ENCODE measurements at regions not wholly inside any gene's neighbourhood (a gene's known extent, or its start where the extent isn't known, plus 50 kb on each side); places are given as distances from the start of the nearest gene placed in this dataset.

DNA sequence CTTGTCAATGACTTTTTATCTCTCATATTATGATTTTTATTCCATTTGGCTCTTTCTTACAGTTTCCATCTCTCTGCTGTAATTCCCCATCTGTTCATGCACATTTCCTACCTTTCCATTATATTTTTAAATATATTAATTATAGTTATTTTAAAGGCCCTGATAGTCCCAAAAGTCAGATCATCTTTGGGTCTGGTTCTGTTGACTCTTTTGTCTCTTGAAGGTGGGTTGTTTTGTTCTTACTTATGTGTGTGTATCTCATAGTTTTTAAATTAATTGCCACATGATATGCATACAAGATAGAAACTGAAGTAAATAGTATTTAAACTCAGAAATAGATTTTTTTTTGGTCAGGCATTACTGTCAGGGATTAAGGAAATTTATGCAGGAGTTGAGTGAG is 178.0 kb upstream of the AJAP1 start:
- TF ChIP-seq, protein P1, sequence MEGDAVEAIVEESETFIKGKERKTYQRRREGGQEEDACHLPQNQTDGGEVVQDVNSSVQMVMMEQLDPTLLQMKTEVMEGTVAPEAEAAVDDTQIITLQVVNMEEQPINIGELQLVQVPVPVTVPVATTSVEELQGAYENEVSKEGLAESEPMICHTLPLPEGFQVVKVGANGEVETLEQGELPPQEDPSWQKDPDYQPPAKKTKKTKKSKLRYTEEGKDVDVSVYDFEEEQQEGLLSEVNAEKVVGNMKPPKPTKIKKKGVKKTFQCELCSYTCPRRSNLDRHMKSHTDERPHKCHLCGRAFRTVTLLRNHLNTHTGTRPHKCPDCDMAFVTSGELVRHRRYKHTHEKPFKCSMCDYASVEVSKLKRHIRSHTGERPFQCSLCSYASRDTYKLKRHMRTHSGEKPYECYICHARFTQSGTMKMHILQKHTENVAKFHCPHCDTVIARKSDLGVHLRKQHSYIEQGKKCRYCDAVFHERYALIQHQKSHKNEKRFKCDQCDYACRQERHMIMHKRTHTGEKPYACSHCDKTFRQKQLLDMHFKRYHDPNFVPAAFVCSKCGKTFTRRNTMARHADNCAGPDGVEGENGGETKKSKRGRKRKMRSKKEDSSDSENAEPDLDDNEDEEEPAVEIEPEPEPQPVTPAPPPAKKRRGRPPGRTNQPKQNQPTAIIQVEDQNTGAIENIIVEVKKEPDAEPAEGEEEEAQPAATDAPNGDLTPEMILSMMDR (IDR thresholded peaks at IDR 0.05) = no peak
- TF ChIP-seq POLR2A (IDR thresholded peaks at IDR 0.05) = no peak
- DNase-seq (no peak), ATAC-seq (no peak)
- no peaks in the 10 kb centered on the region for H3K36me3 ChIP-seq
- H3K4me3 ChIP-seq = no peak overlapping the region
- intact Hi-C loops (cut with DNase I) = no loop called here
- no peaks in the 10 kb centered on the region for H3K27me3 ChIP-seq
- no peak overlapping the region for H3K27ac ChIP-seq
- no peaks in the 10 kb centered on the region for H3K4me1 ChIP-seq
- H3K9me3 ChIP-seq = peaks cover 0 to 29% (median 16%) of the 10 kb centered on the region in 12 donors

DNA sequence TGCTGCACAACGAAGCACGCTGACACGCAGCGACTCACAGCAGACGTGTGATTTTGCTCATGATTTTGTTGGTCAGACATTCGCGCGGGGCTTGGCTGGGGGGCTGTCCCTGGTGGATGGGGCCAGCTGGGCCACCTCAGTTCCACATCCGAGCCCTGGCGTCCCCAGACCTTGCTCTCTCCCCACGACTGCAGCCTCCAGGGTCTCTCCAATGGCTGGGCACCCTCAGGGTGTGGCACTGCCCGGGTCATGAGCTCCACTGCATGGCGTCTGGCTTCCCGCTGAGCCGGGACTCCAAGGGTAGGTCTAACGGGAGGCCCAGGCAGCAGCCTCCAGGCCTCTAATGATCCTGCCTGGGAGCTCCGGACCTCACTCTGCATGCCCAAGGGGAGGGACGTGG is 173.0 kb upstream of the AJAP1 start:
- H3K27me3 ChIP-seq = no peaks in the 10 kb centered on the region
- H3K36me3 ChIP-seq = no peaks in the 10 kb centered on the region
- WGBS, 4 donors = 88 to 95% (median 89%) methylated on average over 18 of the region's 18 CpGs
- H3K9me3 ChIP-seq = peaks cover 0 to 14% (median 7%) of the 10 kb centered on the region in 12 donors
- TF ChIP-seq POLR2A (IDR thresholded peaks at IDR 0.05) = no peak
- TF ChIP-seq, protein P1 (IDR thresholded peaks at IDR 0.05) = no peak
- intact Hi-C loops (cut with DNase I) = no loop called here
- H3K4me3 ChIP-seq = no peak overlapping the region
- no peak overlapping the region for H3K27ac ChIP-seq
- no peak for DNase-seq
- ATAC-seq = no peak
- H3K4me1 ChIP-seq = no peaks in the 10 kb centered on the region

DNA sequence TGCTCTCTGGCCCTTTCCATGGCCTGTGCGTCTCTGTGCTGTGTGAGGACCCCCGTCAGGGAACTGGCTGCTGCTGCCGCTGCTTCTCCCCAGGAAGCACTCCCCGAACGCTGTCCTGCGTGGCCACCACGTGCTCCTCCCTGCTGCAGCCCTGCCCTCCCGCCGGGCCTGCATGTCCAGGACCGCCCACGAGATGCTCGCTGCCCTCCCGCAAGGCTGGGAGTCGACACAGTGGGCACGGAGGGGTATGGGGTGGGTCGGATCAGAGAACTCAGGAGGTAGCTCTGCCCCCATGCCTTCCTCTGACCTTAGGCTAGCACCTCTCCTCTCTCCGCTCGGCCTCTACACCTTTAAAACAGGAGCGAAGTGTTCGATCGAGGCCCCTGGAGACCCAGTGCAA is 171.9 kb upstream of the AJAP1 start:
- H3K4me3 ChIP-seq = no peak overlapping the region
- TF ChIP-seq, protein P1 (IDR thresholded peaks at IDR 0.05) = no peak
- TF ChIP-seq POLR2A (IDR thresholded peaks at IDR 0.05) = no peak
- no peaks in the 10 kb centered on the region for H3K27me3 ChIP-seq
- peaks cover 0 to 4% (median 0%) of the 10 kb centered on the region in 12 donors for H3K9me3 ChIP-seq
- no peak for DNase-seq
- no peak overlapping the region for H3K27ac ChIP-seq
- peaks cover 0 to 5% (median 0%) of the 10 kb centered on the region in 12 donors for H3K4me1 ChIP-seq
- intact Hi-C loops (cut with DNase I) = no loop called here
- WGBS, 4 donors = 87 to 90% (median 89%) methylated on average over 18 to 21 of the region's 21 CpGs
- no peaks in the 10 kb centered on the region for H3K36me3 ChIP-seq
- ATAC-seq = no peak

DNA sequence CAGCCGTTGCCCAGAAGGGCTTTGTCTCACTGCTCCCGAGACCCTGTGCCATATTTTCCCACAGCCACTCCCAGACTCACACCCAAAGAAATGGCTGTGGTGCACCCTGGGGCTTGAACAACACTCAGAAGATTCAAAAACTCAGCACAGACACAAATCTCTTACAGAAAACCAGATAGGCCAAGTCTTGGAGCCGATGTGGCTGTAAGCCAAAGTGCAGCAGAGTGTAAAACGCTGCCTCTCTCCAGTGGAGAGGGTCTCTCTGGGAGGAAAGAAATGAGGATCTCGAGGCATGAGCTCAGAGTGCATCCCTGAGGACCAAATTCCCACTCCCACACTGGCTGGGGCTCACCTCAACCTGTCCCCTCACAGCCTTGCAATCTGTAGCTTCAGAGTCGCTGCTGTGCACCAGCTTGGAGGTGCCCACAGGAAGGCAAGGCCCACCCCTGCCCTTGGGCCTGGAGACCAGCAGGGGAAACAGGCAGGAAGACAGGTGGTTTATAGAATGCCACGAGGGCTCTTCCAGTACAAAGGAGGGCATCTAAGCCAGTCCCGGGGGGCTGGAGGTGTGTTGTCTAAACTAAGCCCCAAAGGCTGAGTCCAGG is 171.3 kb upstream of the AJAP1 start:
- 65 to 75% (median 71%) methylated on average over 7 to 8 of the region's 8 CpGs for WGBS, 4 donors
- intact Hi-C loops (cut with DNase I) = no loop called here
- no peaks in the 10 kb centered on the region for H3K9me3 ChIP-seq
- no peaks in the 10 kb centered on the region for H3K36me3 ChIP-seq
- H3K4me1 ChIP-seq = peaks cover 0 to 8% (median 0%) of the 10 kb centered on the region in 12 donors
- no peak overlapping the region for H3K4me3 ChIP-seq
- ATAC-seq (no peak), DNase-seq (no peak)
- H3K27ac ChIP-seq = no peak overlapping the region
- H3K27me3 ChIP-seq = no peaks in the 10 kb centered on the region
- no peak for TF ChIP-seq POLR2A (IDR thresholded peaks at IDR 0.05)
- TF ChIP-seq, protein P1 (IDR thresholded peaks at IDR 0.05) = no peak
